ENCODE measurements at regions not wholly inside any gene's neighbourhood (a gene's known extent, or its start where the extent isn't known, plus 50 kb on each side); places are given as distances from the start of the nearest gene placed in this dataset.

DNA sequence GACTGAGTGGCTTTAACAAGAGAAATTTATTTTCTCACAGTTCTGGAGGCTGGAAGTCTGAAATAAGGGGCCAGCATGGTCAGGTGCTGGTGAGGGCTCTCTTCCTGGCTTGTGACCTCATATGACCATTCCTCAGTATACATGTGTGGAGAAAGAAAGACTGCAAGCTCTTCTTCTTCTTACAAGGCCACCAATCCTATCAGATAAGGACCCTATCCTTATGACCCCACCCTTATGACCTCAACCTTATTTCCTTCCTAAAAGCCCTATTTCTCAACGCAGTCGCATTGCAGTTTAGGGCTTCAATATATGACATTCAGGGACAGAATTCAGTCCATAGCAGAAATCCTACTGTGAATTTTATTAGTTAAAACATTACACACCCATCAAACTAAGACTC, 124.4 kb upstream of the RAG2 start:
- Histone ChIP-seq H3K27me3 (ENCODE audit: low read depth) (peaks cover 4% of the 10 kb centered on the region), H3K36me3 (no peaks in the 10 kb centered on the region), H3K4me1 (no peaks in the 10 kb centered on the region), H3K27ac (replicated peaks) (no peak overlapping the region), H3K9me3 (replicated peaks) (no peaks in the 10 kb centered on the region), H3K4me3 (no peak overlapping the region)
- no peak for DNase-seq
- intact Hi-C loops (cut with micrococcal nuclease), result no loop called here
- TF ChIP-seq, protein P1, sequence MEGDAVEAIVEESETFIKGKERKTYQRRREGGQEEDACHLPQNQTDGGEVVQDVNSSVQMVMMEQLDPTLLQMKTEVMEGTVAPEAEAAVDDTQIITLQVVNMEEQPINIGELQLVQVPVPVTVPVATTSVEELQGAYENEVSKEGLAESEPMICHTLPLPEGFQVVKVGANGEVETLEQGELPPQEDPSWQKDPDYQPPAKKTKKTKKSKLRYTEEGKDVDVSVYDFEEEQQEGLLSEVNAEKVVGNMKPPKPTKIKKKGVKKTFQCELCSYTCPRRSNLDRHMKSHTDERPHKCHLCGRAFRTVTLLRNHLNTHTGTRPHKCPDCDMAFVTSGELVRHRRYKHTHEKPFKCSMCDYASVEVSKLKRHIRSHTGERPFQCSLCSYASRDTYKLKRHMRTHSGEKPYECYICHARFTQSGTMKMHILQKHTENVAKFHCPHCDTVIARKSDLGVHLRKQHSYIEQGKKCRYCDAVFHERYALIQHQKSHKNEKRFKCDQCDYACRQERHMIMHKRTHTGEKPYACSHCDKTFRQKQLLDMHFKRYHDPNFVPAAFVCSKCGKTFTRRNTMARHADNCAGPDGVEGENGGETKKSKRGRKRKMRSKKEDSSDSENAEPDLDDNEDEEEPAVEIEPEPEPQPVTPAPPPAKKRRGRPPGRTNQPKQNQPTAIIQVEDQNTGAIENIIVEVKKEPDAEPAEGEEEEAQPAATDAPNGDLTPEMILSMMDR (IDR thresholded peaks at IDR 0.05; ENCODE audit: borderline replicate concordance), result no peak

- Histone ChIP-seq H3K9me3 (replicated peaks) (no peaks in the 10 kb centered on the region), H3K36me3 (no peaks in the 10 kb centered on the region), H3K27me3 (ENCODE audit: low read depth) (peaks cover 16% of the 10 kb centered on the region), H3K4me1 (no peaks in the 10 kb centered on the region), H3K27ac (replicated peaks) (no peak overlapping the region), H3K4me3 (no peak overlapping the region)
- TF ChIP-seq, protein P1 (IDR thresholded peaks at IDR 0.05; ENCODE audit: borderline replicate concordance), result no peak
- intact Hi-C loops (cut with micrococcal nuclease), result no loop called here
- no peak for DNase-seq
Measured at GRCh38 chr11:36719358-36720107, 121.5 kb upstream of the RAG2 start.

GRCh38 chr11:36718451-36718850, 120.4 kb upstream of the RAG2 start:
- TF ChIP-seq, protein P1 (IDR thresholded peaks at IDR 0.05; ENCODE audit: borderline replicate concordance), result no peak
- H3K27ac ChIP-seq (replicated peaks), result no peak overlapping the region
- H3K27me3 ChIP-seq (ENCODE audit: low read depth), result peaks cover 19% of the 10 kb centered on the region
- no peaks in the 10 kb centered on the region for H3K36me3 ChIP-seq
- H3K4me3 ChIP-seq, result no peak overlapping the region
- H3K9me3 ChIP-seq (replicated peaks), result no peaks in the 10 kb centered on the region
- DNase-seq, result no peak
- intact Hi-C loops (cut with micrococcal nuclease), result no loop called here
- H3K4me1 ChIP-seq, result no peaks in the 10 kb centered on the region

GRCh38 chr11:36713715-36714114, 115.7 kb upstream of the RAG2 start:
- Histone ChIP-seq H3K4me1 (no peaks in the 10 kb centered on the region), H3K27me3 (ENCODE audit: low read depth) (peaks cover 30% of the 10 kb centered on the region), H3K36me3 (no peaks in the 10 kb centered on the region), H3K4me3 (no peak overlapping the region), H3K9me3 (replicated peaks) (no peaks in the 10 kb centered on the region), H3K27ac (replicated peaks) (no peak overlapping the region)
- intact Hi-C loops (cut with micrococcal nuclease), result no loop called here
- TF ChIP-seq, protein P1 (IDR thresholded peaks at IDR 0.05; ENCODE audit: borderline replicate concordance), result no peak
- no peak for DNase-seq

GRCh38 chr11:36711104-36711825, 113.2 kb upstream of the RAG2 start:
- no peak overlapping the region for H3K4me3 ChIP-seq
- H3K27me3 ChIP-seq (ENCODE audit: low read depth), result peaks cover 28% of the 10 kb centered on the region
- H3K4me1 ChIP-seq, result no peaks in the 10 kb centered on the region
- intact Hi-C loops (cut with micrococcal nuclease), result no loop called here
- TF ChIP-seq, protein P1 (IDR thresholded peaks at IDR 0.05; ENCODE audit: borderline replicate concordance), result no peak
- DNase-seq, result no peak
- H3K36me3 ChIP-seq, result no peaks in the 10 kb centered on the region
- no peak overlapping the region for H3K27ac ChIP-seq (replicated peaks)
- H3K9me3 ChIP-seq (replicated peaks), result no peaks in the 10 kb centered on the region

Data from left ventricle myocardium inferior (tissue), 1 donor.